Lower lobe of right lung (tissue), 2 donors: ENCODE measurements at regions not wholly inside any gene's neighbourhood (a gene's known extent, or its start where the extent isn't known, plus 50 kb on each side); places are given as distances from the start of the nearest gene placed in this dataset.

Source experiments
- ATAC-seq, 2 donors: fragments of 200-7000 bp; cut with Tn5 transposase; one replicate each; pipeline ENCODE4 v1.9.1; 2020 to 2022; ENCODE audit warnings: mild to moderate bottlenecking in 2 of 2, moderate library complexity in 2 of 2
- DNase-seq: peaks from one replicate; pipeline ENCODE4 v3.0.0-alpha.2; 2020
- H3K27ac ChIP-seq: fragments of 200-600 bp; one replicate; pipeline ENCODE4 v1.8.0; 2022
- H3K27me3 ChIP-seq: fragments of 200-600 bp; one replicate; pipeline ENCODE4 v1.8.0; 2022; ENCODE audit warnings: low read depth
- H3K36me3 ChIP-seq: fragments of 200-600 bp; one replicate; pipeline ENCODE4 v1.8.0; 2022; ENCODE audit warnings: mild to moderate bottlenecking
- H3K4me1 ChIP-seq: fragments of 200-600 bp; one replicate; pipeline ENCODE4 v1.8.0; 2022
- H3K4me3 ChIP-seq: fragments of 200-600 bp; one replicate; pipeline ENCODE4 v1.8.0; 2022; ENCODE audit warnings: mild to moderate bottlenecking
- H3K9me3 ChIP-seq: fragments of 200-600 bp; one replicate; pipeline ENCODE4 v1.8.0; 2022
- CTCF ChIP-seq: fragments of 200-600 bp; IDR thresholded peaks from one replicate; pipeline ENCODE4 v1.8.0; 2022; ENCODE audit warnings: antibody characterized with exemption, mild to moderate bottlenecking
- intact Hi-C: fragments of 100-400 bp; cut with DNase I; formaldehyde crosslinking; loops from one replicate; pipeline ENCODE4 v1.11.0; 2022
- donor health status: DM: no; HTN: yes; CAD: no; lungs with severe emphysema.

- Histone ChIP-seq H3K4me1 (no peaks in the 10 kb centered on the region), H3K4me3 (no peak overlapping the region), H3K9me3 (no peaks in the 10 kb centered on the region), H3K27ac (no peak overlapping the region), H3K36me3 (no peaks in the 10 kb centered on the region), H3K27me3 (no peaks in the 10 kb centered on the region)
- TF ChIP-seq CTCF: no peak
- ATAC-seq (no peak), DNase-seq (no peak)
- intact Hi-C loops: no loop called here
Measured at GRCh38 chr2:220460257-220460985, 833.0 kb downstream of the SLC4A3 start.

GRCh38 chr2:220463876-220464275, 836.4 kb downstream of the SLC4A3 start:
- H3K36me3 ChIP-seq: no peaks in the 10 kb centered on the region
- ATAC-seq: no peak
- H3K9me3 ChIP-seq: no peaks in the 10 kb centered on the region
- no peaks in the 10 kb centered on the region for H3K4me1 ChIP-seq
- H3K4me3 ChIP-seq: no peak overlapping the region
- TF ChIP-seq CTCF: no peak
- intact Hi-C loops: no loop called here
- no peaks in the 10 kb centered on the region for H3K27me3 ChIP-seq
- DNase-seq: no peak
- H3K27ac ChIP-seq: no peak overlapping the region

GRCh38 chr2:220465700-220466099, 838.3 kb downstream of the SLC4A3 start:
- intact Hi-C loops: no loop called here
- no peak for ATAC-seq
- H3K4me1 ChIP-seq: no peaks in the 10 kb centered on the region
- DNase-seq: no peak
- no peak overlapping the region for H3K4me3 ChIP-seq
- no peaks in the 10 kb centered on the region for H3K27me3 ChIP-seq
- no peak overlapping the region for H3K27ac ChIP-seq
- no peaks in the 10 kb centered on the region for H3K36me3 ChIP-seq
- no peaks in the 10 kb centered on the region for H3K9me3 ChIP-seq
- TF ChIP-seq CTCF: no peak

GRCh38 chr2:220466251-220466691, 838.8 kb downstream of the SLC4A3 start:
- TF ChIP-seq CTCF: no peak
- H3K4me1 ChIP-seq: no peaks in the 10 kb centered on the region
- no peaks in the 10 kb centered on the region for H3K27me3 ChIP-seq
- H3K4me3 ChIP-seq: no peak overlapping the region
- intact Hi-C loops: no loop called here
- DNase-seq: no peak
- ATAC-seq: no peak
- H3K27ac ChIP-seq: no peak overlapping the region
- H3K9me3 ChIP-seq: no peaks in the 10 kb centered on the region
- H3K36me3 ChIP-seq: no peaks in the 10 kb centered on the region

- no peaks in the 10 kb centered on the region for H3K9me3 ChIP-seq
- H3K4me3 ChIP-seq: no peak overlapping the region
- H3K36me3 ChIP-seq: no peaks in the 10 kb centered on the region
- no peak for ATAC-seq
- H3K4me1 ChIP-seq: no peaks in the 10 kb centered on the region
- no peak for DNase-seq
- intact Hi-C loops: no loop called here
- no peak overlapping the region for H3K27ac ChIP-seq
- no peak for TF ChIP-seq CTCF
- no peaks in the 10 kb centered on the region for H3K27me3 ChIP-seq
Measured at GRCh38 chr2:220469201-220469600, 841.8 kb downstream of the SLC4A3 start.
